PFSK-1 (cell line): ENCODE measurements at regions not wholly inside any gene's neighbourhood (a gene's known extent, or its start where the extent isn't known, plus 50 kb on each side); places are given as distances from the start of the nearest gene placed in this dataset.

ENCODE experiments used
- POLR2AphosphoS5 ChIP-seq: IDR thresholded peaks from 2 replicates; pipeline ENCODE4 v1.6.1; 2012; ENCODE audit warnings: low read depth, mild to moderate bottlenecking, control low read depth, low read length, moderate library complexity
- REST ChIP-seq, 2 experiments: IDR thresholded peaks; 2 replicates each; pipeline versions ENCODE4 v1.6.1 to v1.8.0; 2011 to 2012; ENCODE audit warnings: low read depth in 2 of 2, low read length in 2 of 2, control low read depth in 1 of 2, inconsistent platforms in 1 of 2, mild to moderate bottlenecking in 1 of 2, moderate library complexity in 1 of 2; ENCODE audit not compliant: insufficient read depth in 1 of 2
- TAF1 ChIP-seq: IDR thresholded peaks from 2 replicates; pipeline ENCODE4 v1.6.1; 2012; ENCODE audit warnings: low read length, control low read depth, borderline replicate concordance; ENCODE audit not compliant: insufficient read depth

GRCh38 chr1:170309389-170310013 is 163.7 kb downstream of the NTMT2 start:
- TF ChIP-seq POLR2AphosphoS5 (no peak), TAF1 (no peak), REST (IDR thresholded peaks at IDR 0.05; ENCODE audit: insufficient read depth in 1 of 2, low read depth in 2 of 2, low read length in 2 of 2) (no peak)
